Smooth muscle cell (in vitro differentiated cells): ENCODE measurements at regions not wholly inside any gene's neighbourhood (a gene's known extent, or its start where the extent isn't known, plus 50 kb on each side); places are given as distances from the start of the nearest gene placed in this dataset.

Experiments
- DNase-seq: peaks from one replicate; lab custom pipeline; 2025; ENCODE audit not compliant: unreplicated experiment; lab: John Stamatoyannopoulos, UW
- H2AFZ ChIP-seq: fragments of 200-600 bp; sonication (generic); 2 replicates; pipeline ENCODE4 v1.6.0; 2016; ENCODE audit warnings: antibody characterized with exemption, low read depth, mild to moderate bottlenecking
- H3F3A ChIP-seq: fragments of 200-600 bp; sonication (generic); 2 replicates; pipeline ENCODE4 v1.6.0; 2017; ENCODE audit warnings: antibody characterized with exemption, low read depth
- H3K27ac ChIP-seq: fragments of 200-600 bp; sonication (generic); 2 replicates; pipeline ENCODE4 v1.5.1; 2016; ENCODE audit warnings: low read depth, mild to moderate bottlenecking
- H3K27me3 ChIP-seq: fragments of 200-600 bp; sonication (generic); 2 replicates; pipeline ENCODE4 v1.6.1; 2016; ENCODE audit warnings: low read depth, mild to moderate bottlenecking
- H3K36me3 ChIP-seq: fragments of 200-600 bp; sonication (generic); 2 replicates; pipeline ENCODE4 v1.5.1; 2016; ENCODE audit warnings: low read depth
- H3K4me1 ChIP-seq: fragments of 200-600 bp; sonication (generic); 2 replicates; pipeline ENCODE4 v1.5.1; 2016; ENCODE audit warnings: low read depth
- H3K4me2 ChIP-seq: fragments of 200-600 bp; sonication (generic); 2 replicates; pipeline ENCODE4 v1.6.0; 2016; ENCODE audit warnings: mild to moderate bottlenecking
- H3K4me3 ChIP-seq: fragments of 200-600 bp; sonication (generic); 2 replicates; pipeline ENCODE4 v1.5.1; 2016; ENCODE audit warnings: mild to moderate bottlenecking
- H3K79me2 ChIP-seq: fragments of 200-600 bp; sonication (generic); 2 replicates; pipeline ENCODE4 v1.6.0; 2016; ENCODE audit warnings: low read depth, mild to moderate bottlenecking
- H3K9ac ChIP-seq: fragments of 200-600 bp; sonication (generic); 2 replicates; pipeline ENCODE4 v1.6.0; 2016; ENCODE audit warnings: low read depth
- H3K9me3 ChIP-seq: fragments of 200-600 bp; sonication (generic); replicated peaks from 2 replicates; pipeline ENCODE4 v1.5.1; 2016; ENCODE audit warnings: low read depth
- H4K20me1 ChIP-seq: fragments of 200-600 bp; sonication (generic); 2 replicates; pipeline ENCODE4 v1.6.0; 2016; ENCODE audit warnings: low read depth
- CTCF ChIP-seq: fragments of 200-600 bp; sonication (generic); IDR thresholded peaks from 2 replicates; pipeline ENCODE4 v1.5.1; 2017; ENCODE audit warnings: borderline replicate concordance, mild to moderate bottlenecking, antibody characterized with exemption; ENCODE audit not compliant: insufficient read depth, poor library complexity, severe bottlenecking
- WGBS: methylation state at CpG from one replicate; pipeline ENCODE4 v1.1.7; 2016; ENCODE audit warnings: low lambda C conversion rate; 5-methylcytosine and 5-hydroxymethylcytosine counted together

- 80% methylated on average over 3 of the region's 3 CpGs for WGBS
- no peak for TF ChIP-seq CTCF
Observed at GRCh38 chr11:39780131-39780530, 1679.3 kb downstream of the LRRC4C start.

GRCh38 chr11:39777035-39777434 lies 1682.4 kb downstream of the LRRC4C start:
- WGBS: 63% methylated on average over 3 of the region's 3 CpGs
- H3K9ac ChIP-seq: no peak overlapping the region
- no peaks in the 10 kb centered on the region for H3K9me3 ChIP-seq
- no peaks in the 10 kb centered on the region for H3K4me1 ChIP-seq
- H3F3A ChIP-seq: no peaks in the 10 kb centered on the region
- H3K4me3 ChIP-seq: no peak overlapping the region
- H2AFZ ChIP-seq: no peak overlapping the region
- TF ChIP-seq CTCF: no peak
- no peak for DNase-seq
- no peak overlapping the region for H3K4me2 ChIP-seq
- no peaks in the 10 kb centered on the region for H3K27me3 ChIP-seq
- no peak overlapping the region for H3K27ac ChIP-seq
- H3K36me3 ChIP-seq: no peaks in the 10 kb centered on the region
- no peaks in the 10 kb centered on the region for H3K79me2 ChIP-seq
- H4K20me1 ChIP-seq: no peaks in the 10 kb centered on the region

More at GRCh38 chr11:39780131-39780530, 1679.3 kb downstream of the LRRC4C start:
- Histone ChIP-seq H2AFZ (no peak overlapping the region), H3K9me3 (no peaks in the 10 kb centered on the region), H3K79me2 (no peaks in the 10 kb centered on the region), H3K9ac (no peak overlapping the region), H3F3A (no peaks in the 10 kb centered on the region), H3K4me1 (no peaks in the 10 kb centered on the region), H3K4me3 (no peak overlapping the region), H3K36me3 (no peaks in the 10 kb centered on the region), H3K27ac (no peak overlapping the region), H3K27me3 (no peaks in the 10 kb centered on the region), H4K20me1 (no peaks in the 10 kb centered on the region), H3K4me2 (no peak overlapping the region)
- DNase-seq: no peak

- no peak overlapping the region for H2AFZ ChIP-seq
- no peak for DNase-seq
- no peak overlapping the region for H3K27ac ChIP-seq
- H3K4me2 ChIP-seq: no peak overlapping the region
- no peaks in the 10 kb centered on the region for H3K36me3 ChIP-seq
- 91% methylated on average over 1 of the region's 1 CpG for WGBS
- H3K9ac ChIP-seq: no peak overlapping the region
- H3K9me3 ChIP-seq: no peaks in the 10 kb centered on the region
- no peak overlapping the region for H3K4me3 ChIP-seq
- no peaks in the 10 kb centered on the region for H3K27me3 ChIP-seq
- no peaks in the 10 kb centered on the region for H4K20me1 ChIP-seq
- H3F3A ChIP-seq: no peaks in the 10 kb centered on the region
- H3K4me1 ChIP-seq: no peaks in the 10 kb centered on the region
- no peaks in the 10 kb centered on the region for H3K79me2 ChIP-seq
- no peak for TF ChIP-seq CTCF
Observed at GRCh38 chr11:39772525-39773137, 1686.8 kb downstream of the LRRC4C start.

- Histone ChIP-seq H4K20me1 (no peaks in the 10 kb centered on the region), H3K36me3 (no peaks in the 10 kb centered on the region), H3K27me3 (no peaks in the 10 kb centered on the region), H3K4me1 (no peaks in the 10 kb centered on the region), H3F3A (no peaks in the 10 kb centered on the region), H3K4me2 (no peak overlapping the region), H3K9me3 (no peaks in the 10 kb centered on the region), H2AFZ (no peak overlapping the region), H3K9ac (no peak overlapping the region), H3K79me2 (no peaks in the 10 kb centered on the region), H3K27ac (no peak overlapping the region), H3K4me3 (no peak overlapping the region)
- no peak for TF ChIP-seq CTCF
- 100% methylated on average over 1 of the region's 1 CpG for WGBS
- no peak for DNase-seq
Observed at GRCh38 chr11:39768214-39768613, 1691.2 kb downstream of the LRRC4C start.
